AG09319 (cell line): ENCODE measurements at regions not wholly inside any gene's neighbourhood (a gene's known extent, or its start where the extent isn't known, plus 50 kb on each side); places are given as distances from the start of the nearest gene placed in this dataset.

Source experiments
- DNase-seq: peaks from one replicate; pipeline ENCODE4 v3.0.0-alpha.2; 2010; ENCODE audit warnings: low read depth; ENCODE audit errors: extremely low read depth
- TF ChIP-seq, protein P1 (sequence below): IDR thresholded peaks from 2 replicates; pipeline ENCODE4 v1.5.1; 2011; ENCODE audit warnings: low read depth, mild to moderate bottlenecking, inconsistent platforms, low read length, moderate library complexity

DNA sequence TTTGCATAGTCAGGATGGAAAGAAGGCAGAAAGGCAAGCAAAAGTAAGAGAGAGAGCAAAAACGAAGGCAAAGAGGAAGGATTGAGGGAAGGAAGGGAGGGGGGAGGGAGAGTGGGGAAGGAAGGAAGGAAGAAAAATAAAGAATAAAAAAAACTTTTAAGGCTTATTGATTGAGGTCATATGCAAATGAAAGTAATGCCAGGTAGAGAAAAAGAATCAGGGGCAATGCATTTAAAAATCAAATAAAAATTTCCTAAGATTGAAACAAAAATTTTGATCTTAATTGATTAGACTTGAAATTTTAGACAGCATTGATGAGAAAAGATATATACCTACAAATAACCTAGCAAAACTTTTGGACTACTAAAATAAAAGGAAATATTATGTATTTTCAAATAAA lies 153.9 kb upstream of the KIF2B start:
- TF ChIP-seq, protein P1, sequence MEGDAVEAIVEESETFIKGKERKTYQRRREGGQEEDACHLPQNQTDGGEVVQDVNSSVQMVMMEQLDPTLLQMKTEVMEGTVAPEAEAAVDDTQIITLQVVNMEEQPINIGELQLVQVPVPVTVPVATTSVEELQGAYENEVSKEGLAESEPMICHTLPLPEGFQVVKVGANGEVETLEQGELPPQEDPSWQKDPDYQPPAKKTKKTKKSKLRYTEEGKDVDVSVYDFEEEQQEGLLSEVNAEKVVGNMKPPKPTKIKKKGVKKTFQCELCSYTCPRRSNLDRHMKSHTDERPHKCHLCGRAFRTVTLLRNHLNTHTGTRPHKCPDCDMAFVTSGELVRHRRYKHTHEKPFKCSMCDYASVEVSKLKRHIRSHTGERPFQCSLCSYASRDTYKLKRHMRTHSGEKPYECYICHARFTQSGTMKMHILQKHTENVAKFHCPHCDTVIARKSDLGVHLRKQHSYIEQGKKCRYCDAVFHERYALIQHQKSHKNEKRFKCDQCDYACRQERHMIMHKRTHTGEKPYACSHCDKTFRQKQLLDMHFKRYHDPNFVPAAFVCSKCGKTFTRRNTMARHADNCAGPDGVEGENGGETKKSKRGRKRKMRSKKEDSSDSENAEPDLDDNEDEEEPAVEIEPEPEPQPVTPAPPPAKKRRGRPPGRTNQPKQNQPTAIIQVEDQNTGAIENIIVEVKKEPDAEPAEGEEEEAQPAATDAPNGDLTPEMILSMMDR, result no peak
- DNase-seq, result no peak

DNA sequence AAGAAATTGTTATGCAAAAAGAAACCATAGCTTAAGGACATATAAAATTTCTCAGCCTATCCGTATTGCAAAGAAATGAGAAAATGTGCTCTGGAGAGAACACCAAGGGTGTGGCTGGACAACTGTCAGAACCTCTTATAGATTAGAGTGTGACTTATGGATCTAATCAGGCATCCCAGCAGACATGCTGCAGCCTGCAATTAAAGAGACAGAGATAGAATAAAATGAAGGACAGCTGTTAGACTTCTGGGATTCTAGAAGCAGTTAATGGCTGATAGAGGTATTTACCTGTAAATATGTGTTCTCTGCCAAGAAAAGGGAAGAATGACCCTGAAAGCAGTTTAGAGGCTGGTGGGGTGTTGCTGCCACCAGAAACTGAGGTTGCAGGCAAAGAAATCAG lies 160.1 kb upstream of the KIF2B start:
- TF ChIP-seq, protein P1, result no peak

DNA sequence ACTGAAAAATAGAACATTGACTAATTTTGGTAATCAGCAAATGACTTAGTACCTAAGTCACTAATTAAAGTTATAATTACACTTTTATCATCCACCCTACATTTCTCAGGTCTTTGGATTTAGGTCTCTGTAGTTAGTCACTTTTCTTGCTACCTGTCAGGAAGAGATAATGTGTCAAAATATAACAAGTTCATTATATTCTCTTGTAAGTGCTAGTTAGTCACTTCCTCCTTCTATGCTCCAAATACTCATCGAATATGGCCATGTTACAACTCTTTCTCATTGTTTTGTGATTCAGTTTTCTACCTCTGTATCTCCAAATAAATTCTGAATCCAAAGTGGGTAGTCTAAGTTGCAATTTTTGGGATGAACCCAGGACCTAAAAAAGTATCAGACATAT lies 163.5 kb upstream of the KIF2B start:
- DNase-seq, result no peak
- TF ChIP-seq, protein P1, result no peak

More for the DNA sequence above, 160.1 kb upstream of the KIF2B start:
- DNase-seq, result no peak

DNA sequence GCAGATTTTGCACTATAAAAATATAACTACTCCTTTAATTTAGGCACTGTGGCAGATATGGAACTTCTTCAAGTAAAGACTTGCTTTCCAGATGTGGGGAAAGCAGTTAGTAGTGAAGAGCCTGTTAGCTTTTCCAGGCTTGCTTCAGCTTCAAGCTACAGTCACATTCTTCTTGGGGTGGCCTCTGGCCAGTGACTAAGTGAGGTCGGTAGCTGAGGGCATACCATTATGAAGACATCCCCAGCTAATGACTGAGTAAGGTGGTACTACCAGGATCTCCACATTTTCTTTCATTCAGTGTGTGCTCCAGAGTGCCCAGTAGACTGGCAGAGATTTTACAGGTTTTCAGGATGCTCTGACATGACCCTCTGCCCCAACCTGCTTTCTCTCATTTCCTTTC lies 167.1 kb upstream of the KIF2B start:
- DNase-seq, result no peak
- TF ChIP-seq, protein P1, result no peak

DNA sequence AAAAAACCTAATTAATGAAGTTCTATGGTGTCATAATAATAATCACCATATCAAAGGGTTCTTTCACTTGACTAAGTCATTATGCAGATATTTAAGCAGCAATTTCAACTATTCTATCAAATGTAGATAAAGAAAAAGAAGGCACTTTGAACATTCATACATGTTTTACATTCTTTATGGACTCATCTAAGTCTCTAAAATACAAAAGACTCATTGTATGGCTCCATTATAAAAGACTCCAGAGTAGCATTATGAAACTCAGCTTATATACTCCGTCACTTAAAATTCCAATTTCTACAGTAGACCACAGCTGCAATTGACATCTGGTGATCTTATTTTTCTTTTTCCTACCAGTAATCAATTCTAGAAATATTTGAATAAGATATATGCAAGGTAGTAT lies 173.5 kb upstream of the KIF2B start:
- TF ChIP-seq, protein P1, result no peak
- no peak for DNase-seq

DNA sequence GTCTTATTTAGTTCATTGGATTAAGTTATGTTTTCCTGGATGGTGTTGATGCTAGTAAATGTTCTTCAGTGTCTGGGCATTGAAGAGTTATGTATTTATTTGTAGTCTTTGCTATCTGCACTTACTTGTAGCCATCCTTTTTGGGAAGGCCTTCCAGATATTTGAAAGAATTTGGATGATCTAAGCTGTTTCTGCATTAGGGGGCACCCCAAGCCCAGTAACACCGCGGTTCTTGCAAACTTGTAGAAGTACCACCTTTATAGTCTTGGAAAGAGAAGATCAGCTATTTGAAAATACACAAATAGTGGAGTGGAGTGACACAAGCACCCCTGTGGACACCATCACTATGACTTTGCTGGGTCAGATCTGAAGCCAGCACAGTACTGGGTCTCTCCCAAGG lies 175.9 kb upstream of the KIF2B start:
- TF ChIP-seq, protein P1, result no peak
- no peak for DNase-seq

DNA sequence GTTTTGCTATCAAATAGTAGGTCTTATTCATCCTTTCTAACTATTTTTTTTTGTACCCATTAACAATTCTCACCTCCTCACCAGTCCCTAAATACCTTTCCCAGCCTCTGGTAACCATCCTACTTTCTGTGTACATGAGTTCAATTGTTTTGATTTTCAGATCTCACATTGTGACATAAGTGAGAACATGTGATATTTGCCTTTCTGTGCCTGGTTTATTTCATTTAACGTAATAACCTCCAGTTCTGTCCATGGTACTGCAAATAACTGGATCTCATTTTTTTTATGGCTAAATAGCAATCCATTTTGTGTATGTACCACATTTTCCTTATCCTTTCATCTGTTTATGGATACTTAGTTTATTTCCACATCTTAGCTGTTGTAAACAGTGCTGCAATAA lies 181.9 kb upstream of the KIF2B start:
- TF ChIP-seq, protein P1, result no peak
- DNase-seq, result no peak
